Ureter (tissue), 1 donor: ENCODE measurements at regions not wholly inside any gene's neighbourhood (a gene's known extent, or its start where the extent isn't known, plus 50 kb on each side); places are given as distances from the start of the nearest gene placed in this dataset.

ENCODE experiments used
- DNase-seq: peaks from one replicate; pipeline ENCODE4 v3.0.0-alpha.2; 2020; ENCODE audit warnings: low spot score
- donor health status: DM: yes; HTN: yes; CAD: no.

DNA sequence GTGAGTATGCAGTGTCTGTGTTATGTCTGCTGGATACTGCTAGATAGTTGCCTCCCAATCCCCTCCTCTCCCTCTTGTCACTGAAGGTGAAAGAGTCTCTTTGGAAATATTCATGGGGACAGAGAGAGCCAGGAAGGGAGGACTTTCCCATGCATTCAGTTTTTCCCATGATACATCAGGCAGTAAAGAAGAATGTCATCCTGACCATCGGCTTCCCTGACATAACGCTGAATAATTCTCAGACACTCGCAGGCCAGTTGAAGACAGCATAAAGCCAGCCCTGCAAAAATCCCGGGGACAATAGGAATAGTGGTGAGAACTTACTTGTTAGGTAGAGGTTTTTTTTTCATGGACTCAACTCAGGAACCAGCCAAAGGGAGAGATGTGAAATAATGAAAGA, 58.1 kb downstream of the KLF4 start:
- DNase-seq, result no peak

DNA sequence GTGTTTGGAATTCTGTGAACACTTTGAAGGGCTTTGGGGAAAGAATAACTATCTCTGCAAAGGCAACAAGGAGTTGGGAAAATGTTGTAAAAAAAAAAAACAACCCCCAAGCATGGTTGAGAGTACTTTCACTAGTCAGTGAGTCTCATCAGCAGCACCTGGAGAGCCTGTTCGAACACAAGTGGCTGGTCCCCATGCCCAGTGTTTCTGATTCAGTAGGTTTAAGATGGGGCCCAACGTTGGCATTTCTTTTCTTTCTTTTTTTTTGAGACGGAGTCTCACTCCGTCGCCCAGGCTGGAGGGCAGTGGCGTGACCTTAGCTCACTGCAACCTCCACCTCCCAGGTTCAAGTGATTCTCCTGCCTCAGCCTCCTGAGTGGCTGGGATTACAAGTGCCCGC, 59.5 kb downstream of the KLF4 start:
- DNase-seq, result no peak

DNA sequence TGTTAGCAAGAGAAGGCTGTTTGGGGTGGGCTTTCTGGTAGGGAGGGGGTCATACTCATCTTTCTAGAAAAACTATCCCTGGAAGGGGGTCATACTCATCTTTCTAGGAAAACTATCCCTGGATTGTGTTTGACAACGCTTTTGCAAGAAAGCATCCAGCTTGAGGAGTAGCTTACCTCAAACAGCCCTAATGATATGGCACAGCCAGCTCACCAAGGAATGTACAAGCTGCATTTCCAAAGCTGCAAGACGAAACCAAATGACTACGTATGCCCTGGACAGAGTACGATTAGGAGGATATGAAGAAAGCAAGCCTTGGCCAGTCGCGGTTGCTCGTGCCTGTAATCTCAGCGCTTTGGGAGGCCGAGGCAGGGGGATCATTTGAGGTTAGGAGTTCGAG, 63.4 kb downstream of the KLF4 start:
- DNase-seq, result no peak

DNA sequence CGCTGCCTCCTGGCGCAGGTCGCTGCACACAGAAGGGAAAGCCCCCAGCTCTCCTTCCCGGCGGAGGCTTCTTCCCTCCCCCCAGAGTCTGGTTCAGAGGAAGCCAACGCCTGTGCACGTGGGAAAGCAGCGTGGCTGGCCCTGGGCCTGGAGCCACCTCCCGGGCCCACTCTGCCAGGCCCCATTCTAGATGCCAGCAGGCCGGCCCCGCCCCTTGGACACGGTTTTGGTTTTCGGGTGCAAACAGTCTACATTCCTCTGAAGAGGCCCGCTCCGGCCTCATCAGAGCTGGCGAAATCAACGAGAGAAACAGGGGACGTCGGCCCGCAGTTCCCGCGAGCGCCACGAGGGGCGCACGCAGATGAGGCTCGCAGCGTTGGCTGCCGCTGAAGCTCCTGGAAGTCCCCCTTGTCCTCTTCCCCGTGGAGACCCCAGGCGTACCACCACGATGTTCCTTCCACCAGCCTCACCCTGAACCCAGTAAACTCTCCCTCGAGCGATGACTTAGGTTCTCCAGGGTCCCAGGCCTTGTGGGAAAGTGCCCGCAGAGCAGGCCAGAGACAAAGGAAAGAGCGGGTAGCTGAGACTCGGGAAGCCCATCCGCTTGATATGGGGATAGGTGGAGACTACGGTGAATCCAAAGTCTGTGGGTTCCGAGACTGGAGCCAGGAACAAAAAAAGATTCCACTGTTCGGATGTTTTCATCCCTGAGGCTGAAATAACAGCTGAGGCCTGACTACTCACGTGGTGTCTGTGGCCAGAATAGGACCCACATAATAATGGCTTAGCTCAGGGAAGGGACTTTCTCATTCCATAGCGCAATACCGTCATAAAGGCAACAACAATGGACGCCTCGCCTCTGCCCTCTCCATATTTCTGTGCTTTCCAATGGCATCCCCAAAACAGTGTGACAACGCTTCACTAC, 64.2 kb downstream of the KLF4 start:
- DNase-seq, result peak; percentile 80

DNA sequence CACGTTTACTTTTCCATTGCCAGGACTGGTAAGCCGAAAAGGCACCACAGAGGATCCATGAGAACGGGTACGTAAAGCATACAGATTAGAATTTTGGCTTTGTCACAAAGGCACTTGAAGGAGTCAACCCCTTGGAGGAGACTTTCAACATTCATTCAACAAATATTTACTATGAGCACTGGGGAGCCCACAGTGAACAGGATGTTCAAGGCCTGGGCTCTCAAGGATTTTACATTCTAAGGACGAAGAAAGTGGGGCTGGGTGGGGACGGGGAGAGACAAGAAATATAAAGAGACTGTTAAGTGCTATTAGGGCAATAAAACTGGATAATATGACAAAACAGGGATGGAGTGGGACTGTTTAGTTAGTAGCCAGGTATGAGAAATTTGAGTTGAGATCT, 66.0 kb downstream of the KLF4 start:
- no peak for DNase-seq

DNA sequence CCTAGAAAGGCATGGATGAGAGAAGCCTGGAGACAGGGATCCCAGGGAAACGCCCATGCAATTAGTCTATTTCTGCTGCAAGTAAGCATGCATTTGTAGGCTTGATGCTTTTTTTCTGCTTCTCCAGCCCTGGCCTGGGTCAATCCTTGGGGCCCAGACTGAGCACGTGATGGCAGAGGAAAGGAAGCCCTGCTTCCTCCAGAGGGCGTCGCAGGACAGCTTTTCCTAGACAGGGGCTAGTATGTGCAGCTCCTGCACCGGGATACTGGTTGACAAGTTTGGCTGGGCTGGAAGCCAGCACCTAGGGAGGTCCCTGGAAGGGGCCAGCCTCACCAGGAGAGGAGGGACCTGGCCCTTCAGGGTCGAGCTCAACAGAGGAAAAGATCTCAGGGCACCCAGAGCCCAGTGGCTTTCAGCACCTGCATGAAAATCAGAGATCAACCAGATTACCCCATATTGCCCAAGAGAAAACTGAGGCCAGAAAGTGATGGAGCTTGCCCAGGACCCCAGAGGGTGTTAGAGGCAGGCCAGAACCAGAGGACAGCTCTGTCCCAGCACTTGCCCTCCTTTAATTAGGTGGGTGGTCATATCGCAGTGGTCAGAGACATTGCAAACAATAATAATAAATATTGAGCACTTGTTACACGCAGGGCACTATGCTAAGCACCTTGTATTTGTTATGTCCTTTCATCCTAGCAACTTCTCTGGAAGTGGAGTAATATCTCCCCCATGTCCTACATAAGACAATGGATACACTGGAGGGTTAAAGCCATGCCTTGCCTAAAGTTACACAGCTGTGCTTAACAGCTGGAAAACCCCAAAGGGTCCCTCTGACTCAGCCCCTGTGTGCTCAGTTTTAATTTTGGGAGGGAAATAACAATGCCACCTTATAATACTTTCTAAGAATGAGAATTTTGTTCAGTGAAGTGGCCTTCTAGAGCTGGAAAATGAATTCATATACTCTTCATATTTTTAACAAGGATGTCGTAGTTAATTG, 67.1 kb downstream of the KLF4 start:
- peak; percentile 58 for DNase-seq

DNA sequence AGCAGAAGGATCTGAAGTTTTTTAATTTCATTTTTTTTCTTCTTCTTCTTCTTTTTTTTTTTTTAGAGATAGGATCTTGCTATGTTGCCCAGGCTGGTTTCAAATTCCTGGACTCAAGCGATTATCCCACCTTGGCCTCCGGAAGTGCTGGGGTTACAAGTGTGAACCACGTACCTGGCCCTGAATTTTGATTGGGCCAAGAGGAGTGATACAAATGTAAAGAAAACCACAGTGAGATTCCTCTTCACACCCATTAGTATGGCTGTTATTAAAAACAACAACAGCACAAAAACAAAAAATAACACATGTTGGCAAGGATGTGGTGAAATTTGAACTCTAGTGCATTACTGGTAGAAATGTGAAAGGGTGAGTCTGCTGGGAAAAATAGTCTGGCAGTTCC, 79.1 kb downstream of the KLF4 start:
- no peak for DNase-seq

DNA sequence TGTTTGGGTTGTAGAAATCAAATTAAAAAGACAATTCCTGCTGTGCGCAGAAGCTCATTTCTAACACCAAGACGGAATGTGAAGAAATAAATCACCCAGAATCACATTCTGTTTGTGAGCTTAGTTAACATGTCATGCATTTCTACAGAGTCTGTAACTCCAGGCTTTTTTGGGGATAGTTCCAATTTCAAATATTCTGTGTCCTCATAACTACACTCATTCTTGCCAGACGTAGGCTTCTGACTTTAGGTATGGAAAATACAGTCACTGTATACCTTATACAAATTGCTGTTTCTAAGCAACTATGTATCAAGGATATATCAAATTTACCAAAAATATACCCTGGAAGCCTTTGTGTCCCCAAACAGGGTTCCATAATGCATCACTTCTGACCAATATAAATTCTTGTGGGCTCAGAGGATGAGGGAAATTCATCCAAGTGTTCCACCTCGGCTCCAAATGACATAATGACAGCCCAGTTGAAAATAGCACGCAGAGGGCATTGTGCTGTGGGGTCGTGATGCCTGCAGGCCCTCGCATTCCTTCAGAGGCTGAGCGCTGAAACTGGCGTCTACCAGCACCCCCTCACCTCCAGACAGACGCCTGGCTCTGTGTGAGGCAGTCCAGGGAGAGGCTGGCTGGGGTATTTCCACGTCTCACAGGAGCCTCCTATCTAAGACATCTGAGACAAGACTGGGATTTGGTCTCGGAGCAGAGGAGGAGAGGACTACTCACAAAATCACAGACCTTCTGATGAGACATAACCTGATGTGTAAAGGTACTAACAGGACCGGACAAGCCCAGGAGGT, 79.8 kb downstream of the KLF4 start:
- DNase-seq, result no peak

DNA sequence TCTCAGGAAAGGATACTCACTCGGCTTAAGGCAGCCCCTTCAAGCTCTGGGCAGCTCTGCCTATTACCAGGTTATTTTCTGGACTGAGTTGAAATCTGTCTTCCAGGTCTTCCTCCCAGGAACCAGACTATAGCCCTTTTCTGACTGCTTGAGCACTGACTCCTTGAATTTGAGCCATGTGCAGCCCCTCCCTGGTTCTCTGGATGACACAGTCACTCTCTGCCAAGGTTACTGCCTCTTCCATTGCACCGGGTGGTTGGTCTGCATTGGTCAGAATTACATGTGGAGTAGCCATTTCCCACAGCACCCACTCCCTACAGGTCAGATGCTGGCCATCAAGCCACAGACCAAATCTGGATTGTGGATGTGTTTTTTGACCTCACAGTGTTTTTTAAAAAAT, 81.9 kb downstream of the KLF4 start:
- DNase-seq, result no peak

DNA sequence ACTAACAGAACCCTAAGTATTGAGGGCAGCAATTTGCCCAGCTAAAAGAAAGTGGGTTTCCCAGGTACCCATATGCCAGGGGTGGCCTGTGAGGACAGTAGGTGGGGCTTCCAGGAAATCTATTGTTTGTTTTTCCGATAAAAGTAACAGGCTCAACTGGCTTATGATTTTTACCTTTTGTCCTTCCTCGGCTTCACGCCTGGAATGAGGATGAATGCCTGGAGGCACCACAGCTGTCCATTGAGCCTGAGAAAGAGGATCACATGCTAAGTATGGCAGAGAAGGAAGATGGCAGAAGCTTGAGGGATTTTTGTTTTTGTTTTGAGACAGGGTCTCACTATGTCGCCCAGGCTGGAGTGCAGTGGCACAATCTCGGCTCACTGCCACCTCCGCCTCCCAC, 84.1 kb downstream of the KLF4 start:
- no peak for DNase-seq

DNA sequence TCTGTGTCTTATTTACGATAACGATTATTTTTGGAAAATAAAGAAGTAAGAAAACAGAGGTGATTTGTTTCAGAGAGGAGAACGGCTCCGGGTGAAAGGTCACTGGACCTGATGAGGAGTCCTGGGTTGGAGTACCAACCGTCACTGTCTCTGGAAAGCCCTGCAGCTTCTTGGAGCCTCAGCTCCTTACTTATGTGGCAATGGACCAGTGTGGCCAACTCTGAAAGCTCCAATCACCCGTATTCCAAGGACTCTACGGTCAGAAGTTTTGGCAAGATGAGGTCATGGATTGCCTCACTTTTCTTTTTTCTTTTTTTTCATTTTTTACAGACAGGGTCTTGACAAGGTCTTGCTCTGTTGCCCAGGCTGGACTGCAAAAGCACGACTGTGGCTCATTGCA, 84.8 kb downstream of the KLF4 start:
- DNase-seq, result no peak

DNA sequence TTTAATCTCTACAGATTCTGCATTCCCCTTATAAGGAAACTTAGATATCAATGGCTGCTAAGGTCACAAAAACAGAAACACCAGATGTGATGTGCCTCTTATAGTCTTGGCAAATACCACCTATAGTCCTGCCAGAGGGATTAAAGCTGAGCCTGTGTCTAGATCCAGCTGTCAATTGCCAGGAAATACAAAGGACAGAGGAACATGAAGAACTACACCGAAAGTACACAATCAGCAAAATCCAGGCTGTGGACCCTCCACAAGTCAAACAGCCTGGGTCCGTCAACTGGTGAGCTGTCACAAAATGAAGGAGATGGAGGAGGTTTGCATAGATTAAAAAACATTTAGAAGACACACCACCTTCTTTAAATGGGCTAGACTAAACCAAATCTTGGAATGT, 85.4 kb downstream of the KLF4 start:
- no peak for DNase-seq

DNA sequence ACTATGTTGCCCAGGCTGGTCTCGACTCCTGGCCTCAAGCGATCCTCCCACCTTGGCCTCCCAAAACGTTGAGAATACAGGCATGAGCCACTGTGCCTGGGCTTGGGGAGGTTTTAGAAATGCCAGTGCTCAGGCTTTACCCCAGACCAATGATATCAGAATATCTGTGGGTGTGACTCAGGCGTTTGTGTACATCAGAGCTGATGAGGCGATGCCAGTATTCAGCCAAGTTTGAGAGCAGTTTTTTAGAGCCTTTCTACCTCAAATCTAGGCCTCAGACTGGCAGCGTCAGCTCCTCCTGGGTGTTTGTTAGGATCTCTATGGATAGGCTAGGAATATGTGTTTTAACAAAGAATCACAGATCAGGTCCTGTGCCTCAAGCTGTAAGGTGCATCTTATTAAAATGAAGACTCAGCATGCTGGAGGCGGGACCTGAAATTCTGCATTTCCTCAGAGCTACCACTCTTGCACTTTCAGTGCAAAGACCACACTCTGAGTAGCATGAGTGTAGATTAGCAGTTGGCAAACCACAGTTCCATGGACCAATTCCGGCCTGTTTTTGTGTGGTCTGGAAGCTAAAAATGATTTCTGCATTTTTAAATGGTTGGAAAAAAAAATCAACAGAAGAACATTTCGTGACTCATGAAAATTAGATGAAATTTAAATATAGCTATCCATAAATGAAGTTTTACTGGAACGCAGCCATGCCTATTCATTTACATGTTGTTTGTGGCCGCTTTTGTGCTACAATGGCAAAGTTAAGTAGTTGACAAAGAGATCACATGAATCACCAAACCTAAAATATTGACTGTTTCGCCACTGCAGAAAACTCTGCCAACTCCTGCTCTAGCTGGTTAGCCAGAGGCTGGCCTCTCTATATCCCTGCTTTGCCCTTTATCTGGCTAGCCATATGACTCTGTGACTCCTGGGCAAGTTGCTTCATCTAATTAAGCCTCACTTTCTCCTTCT, 92.2 kb downstream of the KLF4 start:
- DNase-seq, result no peak

DNA sequence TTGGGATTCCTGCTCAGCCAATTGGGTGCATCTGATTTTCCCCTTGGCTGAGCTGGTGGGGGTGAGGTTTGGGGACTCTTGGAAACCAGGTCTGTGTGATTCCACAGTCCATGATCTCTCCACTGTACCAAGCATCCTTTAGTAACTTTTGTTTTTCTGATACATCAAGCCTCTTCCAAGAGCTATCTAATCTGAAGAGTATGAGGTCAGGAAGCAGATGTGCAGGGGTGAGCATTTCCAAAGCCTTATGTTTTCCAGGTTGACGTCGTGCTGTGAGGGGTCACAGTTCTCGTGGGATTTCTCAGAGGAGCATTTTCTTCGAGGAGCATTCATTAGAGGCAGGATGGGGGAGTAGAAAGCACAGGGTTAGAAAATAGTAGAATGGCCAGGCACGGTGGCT, 95.3 kb downstream of the KLF4 start:
- no peak for DNase-seq

DNA sequence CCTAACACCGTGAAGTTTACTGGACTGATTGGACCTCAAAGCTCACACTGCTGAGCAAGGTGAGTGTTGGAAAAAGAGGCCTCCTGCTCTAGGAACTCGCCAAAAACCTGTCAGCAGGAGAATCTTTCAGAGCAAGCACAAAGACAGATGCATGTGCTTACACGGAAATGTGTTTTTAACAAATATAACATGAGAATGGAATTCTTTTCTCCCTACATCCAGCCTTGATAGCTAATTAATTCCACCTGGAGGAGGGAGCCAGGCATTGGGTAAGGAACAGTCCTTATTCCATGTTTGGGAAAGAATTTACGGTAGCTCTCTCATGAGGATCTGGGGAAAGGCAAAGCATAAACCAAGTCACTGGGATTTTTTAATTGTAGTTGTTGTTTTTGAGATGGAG, 98.8 kb downstream of the KLF4 start:
- no peak for DNase-seq

DNA sequence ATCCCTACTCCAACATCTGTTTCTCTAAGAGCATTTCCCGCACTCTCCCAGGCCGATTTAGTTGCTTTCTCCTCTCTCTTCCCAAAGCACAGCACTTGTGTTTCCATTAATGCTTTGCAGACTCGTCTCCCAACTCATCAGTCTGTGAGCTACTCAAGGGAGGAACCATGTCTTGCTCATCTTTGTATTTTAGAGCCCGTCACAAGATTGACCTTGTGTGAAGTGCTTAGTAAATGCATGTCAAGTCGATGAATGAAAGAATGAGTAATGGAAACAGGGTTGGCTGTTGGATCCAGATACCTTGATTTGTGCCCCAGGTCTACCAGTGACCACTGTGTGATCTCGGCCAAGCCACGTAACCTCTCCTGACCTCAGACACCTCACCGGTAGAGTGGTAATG, 99.3 kb downstream of the KLF4 start:
- no peak for DNase-seq

DNA sequence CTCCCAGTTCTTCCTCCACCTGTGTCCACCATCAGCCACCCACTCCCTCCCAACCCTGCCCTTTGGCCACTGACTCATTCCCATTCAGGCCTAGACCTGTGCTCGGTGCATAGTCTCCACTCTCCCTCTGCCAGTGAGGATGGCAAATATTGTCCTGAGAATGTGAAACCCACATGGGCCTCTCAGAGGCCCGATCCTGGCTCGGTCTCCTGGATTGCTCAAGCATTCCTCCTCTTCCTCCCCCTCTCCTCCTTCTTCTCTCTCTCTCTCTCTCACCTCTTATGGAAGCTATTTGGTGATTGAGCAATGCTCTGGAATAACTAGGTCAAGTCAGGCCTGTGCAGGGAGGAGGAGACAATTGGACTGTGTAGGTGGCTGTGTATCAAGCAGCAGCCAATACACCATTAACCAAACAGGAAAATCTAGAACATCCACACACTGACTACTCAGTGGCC, 99.9 kb downstream of the KLF4 start:
- peak; percentile 62 for DNase-seq

DNA sequence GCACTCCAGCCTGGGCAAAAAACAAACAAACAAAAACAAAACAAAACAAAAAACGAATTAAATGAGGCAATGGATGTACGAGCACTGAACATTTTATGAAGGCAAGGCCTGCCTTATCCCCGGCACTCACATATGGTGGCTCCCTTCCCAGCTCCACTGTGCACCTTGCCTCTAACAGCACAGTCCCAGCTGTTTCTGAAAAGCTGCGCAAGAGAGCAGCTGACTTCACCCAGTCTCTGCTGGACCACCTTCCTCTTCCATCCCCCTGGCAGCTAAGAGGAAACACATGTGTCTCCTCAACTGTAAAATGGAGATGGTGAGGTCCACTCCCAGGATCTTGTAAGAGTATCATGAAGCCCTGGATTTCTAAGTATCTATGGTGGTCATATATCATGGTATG, 100.7 kb downstream of the KLF4 start:
- no peak for DNase-seq

DNA sequence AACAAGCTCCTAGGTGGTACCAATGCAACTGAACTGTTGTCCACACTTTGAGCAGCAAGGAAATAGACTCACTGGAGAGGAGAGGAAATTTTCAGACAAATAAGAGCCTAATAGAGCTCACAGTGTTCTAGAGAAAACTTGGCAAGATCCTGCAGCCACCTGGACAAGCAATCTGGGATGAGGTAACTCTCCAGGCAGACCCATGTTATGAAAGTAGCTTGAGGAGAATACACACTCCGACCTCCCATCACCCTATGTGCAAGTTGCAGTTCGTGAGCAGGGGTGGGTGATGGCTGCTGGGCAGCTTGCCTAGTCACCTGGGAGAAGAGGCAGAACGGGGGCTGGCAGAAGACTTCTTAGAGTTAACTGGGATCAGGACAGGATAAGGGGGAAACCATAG, 102.2 kb downstream of the KLF4 start:
- DNase-seq, result no peak

DNA sequence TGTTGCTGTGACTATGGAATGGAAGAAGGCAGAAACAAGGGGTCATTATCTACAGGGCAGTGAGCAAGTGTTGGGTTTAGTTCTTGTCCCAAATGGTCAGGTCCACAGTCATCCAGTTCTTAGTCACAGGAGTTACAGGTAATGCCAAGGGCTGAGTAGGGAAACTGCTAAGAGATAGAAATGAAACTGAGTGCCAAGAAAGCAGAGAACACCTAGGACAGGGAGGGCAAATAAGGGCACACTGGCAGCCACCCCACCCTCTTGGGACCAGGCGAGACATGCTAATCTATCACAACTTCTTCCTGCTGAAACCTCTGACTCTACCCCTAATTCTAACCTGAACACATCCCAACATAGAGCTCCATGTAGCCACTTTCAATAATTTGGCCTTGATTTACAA, 103.2 kb downstream of the KLF4 start:
- DNase-seq, result no peak
